H1 (cell line): ENCODE measurements at regions not wholly inside any gene's neighbourhood (a gene's known extent, or its start where the extent isn't known, plus 50 kb on each side); places are given as distances from the start of the nearest gene placed in this dataset.
"Not testable (repeated sequence)": the region's sequence is repeated elsewhere in the genome, so short reads cannot be mapped to it uniquely, and the experiment has no call there.

Experiments
- CTCF ChIA-PET: fragments of 300-600 bp; sonication (Branson Sonifier 250); formaldehyde crosslinking; loops from one replicate; lab custom pipeline; 2021; ENCODE audit not compliant: partially characterized antibody; lab: Charles Lee
- POLR2A ChIA-PET: fragments of 300-600 bp; sonication (Branson Sonifier 250); formaldehyde crosslinking; loops from one replicate; lab custom pipeline; 2021; ENCODE audit warnings: inconsistent platforms; ENCODE audit not compliant: partially characterized antibody; lab: Charles Lee
- DNase-seq, 2 experiments: peaks; one replicate each; pipeline versions ENCODE4 v3.0.0 to v3.0.0-alpha.2; 2010 to 2022; ENCODE audit warnings: low spot score in 2 of 2, low read depth in 1 of 2, mixed read lengths in 1 of 2
- FAIRE-seq: peaks from 2 replicates; lab custom pipeline; 2011; peaks lifted over from hg19 to GRCh38; lab: Jason Lieb, UNC
- H2AFZ ChIP-seq: 2 replicates; pipeline ENCODE4 v1.8.1; 2012; ENCODE audit warnings: low read length, inconsistent platforms
- H2AK5ac ChIP-seq: 2 replicates; pipeline ENCODE4 v1.6.1; 2013; ENCODE audit warnings: low read depth, low read length
- H2BK120ac ChIP-seq: replicated peaks from 2 replicates; pipeline ENCODE3; 2013; ENCODE audit warnings: low read depth, low read length, inconsistent platforms
- H2BK12ac ChIP-seq: 2 replicates; pipeline ENCODE4 v1.6.1; 2013; ENCODE audit warnings: low read depth, low read length
- H2BK15ac ChIP-seq: 2 replicates; pipeline ENCODE4 v1.6.1; 2013; ENCODE audit warnings: low read length
- H2BK20ac ChIP-seq: 2 replicates; pipeline ENCODE4 v1.6.1; 2013; ENCODE audit warnings: low read length
- H2BK5ac ChIP-seq: 2 replicates; pipeline ENCODE4 v1.6.1; 2013; ENCODE audit warnings: low read depth, low read length
- H3K14ac ChIP-seq: 2 replicates; pipeline ENCODE4 v1.6.1; 2013; ENCODE audit warnings: inconsistent platforms; ENCODE audit not compliant: insufficient read length
- H3K18ac ChIP-seq: 2 replicates; pipeline ENCODE4 v1.6.1; 2013; ENCODE audit warnings: low read length; ENCODE audit errors: extremely low read depth
- H3K23ac ChIP-seq: 2 replicates; pipeline ENCODE4 v1.6.1; 2013; ENCODE audit warnings: inconsistent platforms; ENCODE audit not compliant: insufficient read length
- H3K23me2 ChIP-seq: 2 replicates; pipeline ENCODE4 v1.6.1; 2013; ENCODE audit warnings: low read depth, low read length
- H3K27ac ChIP-seq: 2 replicates; pipeline ENCODE4 v1.6.1; 2011; ENCODE audit warnings: low read depth, low read length, inconsistent platforms
- H3K27me3 ChIP-seq, 4 experiments: replicated peaks in 1 of 4; 1 replicate in 1 of 4; 2 replicates in 3 of 4; pipeline versions ENCODE4 v1.6.1 to v1.8.1; 2011 to 2013; ENCODE audit warnings: low read length in 3 of 4, mild to moderate bottlenecking in 3 of 4, inconsistent platforms in 2 of 4, mixed read lengths in 2 of 4, moderate library complexity in 1 of 4; ENCODE audit not compliant: control insufficient read depth in 3 of 4, insufficient read depth in 3 of 4; ENCODE audit errors: extremely low read depth in 1 of 4
- H3K36me3 ChIP-seq, 4 experiments: 2 replicates each; pipeline versions ENCODE4 v1.6.1 to v1.8.1; 2011 to 2013; ENCODE audit warnings: mild to moderate bottlenecking in 4 of 4, low read length in 3 of 4, moderate library complexity in 2 of 4, control low read depth in 1 of 4, inconsistent platforms in 1 of 4; ENCODE audit not compliant: insufficient read depth in 4 of 4, control insufficient read depth in 2 of 4
- H3K4ac ChIP-seq: replicated peaks from 2 replicates; pipeline ENCODE3; 2013; ENCODE audit warnings: low read length, low read depth, mixed read lengths, inconsistent platforms; ENCODE audit not compliant: insufficient read length
- H3K4me1 ChIP-seq, 4 experiments: replicated peaks in 1 of 4; 1 replicate in 1 of 4; 2 replicates in 3 of 4; pipeline versions ENCODE4 v1.6.1 to v1.8.1; 2011 to 2013; ENCODE audit warnings: low read length in 3 of 4, inconsistent platforms in 2 of 4, mixed read lengths in 1 of 4; ENCODE audit not compliant: insufficient read depth in 4 of 4, control insufficient read depth in 3 of 4
- H3K4me2 ChIP-seq, 2 experiments: 2 replicates each; pipeline versions ENCODE4 v1.6.1 to v1.8.1; 2011 to 2013; ENCODE audit warnings: low read depth in 2 of 2, low read length in 2 of 2, control low read depth in 1 of 2, inconsistent platforms in 1 of 2, mild to moderate bottlenecking in 1 of 2; ENCODE audit not compliant: insufficient read depth in 1 of 2
- H3K4me3 ChIP-seq, 4 experiments: fragments of 200-600, 300-600 bp in 1 of 4; sonication (generic), shearing (Covaris generic), sonication (Bioruptor Twin) in 1 of 4; 2 replicates each; pipeline versions ENCODE4 v1.5.1 to v1.8.1; 2011 to 2016; ENCODE audit warnings: low read length in 4 of 4, low read depth in 3 of 4, control low read depth in 2 of 4, inconsistent platforms in 2 of 4, mild to moderate bottlenecking in 2 of 4, mixed read lengths in 1 of 4, moderate library complexity in 1 of 4; ENCODE audit not compliant: insufficient read depth in 2 of 4; ENCODE audit errors: extremely low read depth in 1 of 4
- H3K56ac ChIP-seq: replicated peaks from 2 replicates; pipeline ENCODE3; 2013; ENCODE audit warnings: low read depth, mild to moderate bottlenecking, mixed read lengths, low read length, inconsistent platforms; ENCODE audit not compliant: insufficient read length
- H3K79me1 ChIP-seq: 2 replicates; pipeline ENCODE4 v1.6.1; 2013; ENCODE audit warnings: low read depth, low read length, control low read depth
- H3K79me2 ChIP-seq, 2 experiments: 2 replicates each; pipeline versions ENCODE4 v1.6.1 to v1.8.1; 2012 to 2013; ENCODE audit warnings: low read length in 2 of 2, mild to moderate bottlenecking in 2 of 2, inconsistent platforms in 1 of 2; ENCODE audit not compliant: insufficient read depth in 2 of 2, control insufficient read depth in 1 of 2
- H3K9ac ChIP-seq, 4 experiments: replicated peaks in 1 of 4; 1 replicate in 1 of 4; 2 replicates in 3 of 4; pipeline versions ENCODE4 v1.6.1 to v1.8.1; 2011 to 2013; ENCODE audit warnings: low read depth in 3 of 4, low read length in 3 of 4, control low read depth in 2 of 4, mild to moderate bottlenecking in 2 of 4, moderate library complexity in 2 of 4, inconsistent platforms in 1 of 4; ENCODE audit errors: extremely low read depth in 1 of 4
- H3K9me3 ChIP-seq, 2 experiments: 2 replicates each; pipeline versions ENCODE4 v1.6.1 to v1.8.1; 2012 to 2013; ENCODE audit warnings: mild to moderate bottlenecking in 2 of 2, moderate library complexity in 2 of 2, control low read depth in 1 of 2, inconsistent platforms in 1 of 2, low read depth in 1 of 2, low read length in 1 of 2, mixed read lengths in 1 of 2; ENCODE audit not compliant: insufficient read depth in 2 of 2
- H4K20me1 ChIP-seq, 2 experiments: replicated peaks in 1 of 2; 2 replicates each; pipeline versions ENCODE3 to v1.8.1; 2011 to 2013; ENCODE audit warnings: inconsistent platforms in 2 of 2, low read length in 2 of 2, mild to moderate bottlenecking in 1 of 2; ENCODE audit not compliant: insufficient read depth in 2 of 2, control insufficient read depth in 1 of 2
- H4K5ac ChIP-seq: 2 replicates; pipeline ENCODE4 v1.6.1; 2013; ENCODE audit warnings: low read length, low read depth, mixed read lengths, inconsistent platforms; ENCODE audit not compliant: insufficient read length
- H4K8ac ChIP-seq: 2 replicates; pipeline ENCODE4 v1.8.0; 2013; ENCODE audit warnings: mild to moderate bottlenecking, moderate library complexity, low read length, inconsistent platforms; ENCODE audit not compliant: insufficient read depth; ENCODE audit errors: extremely low read depth
- H4K91ac ChIP-seq: replicated peaks from 2 replicates; pipeline ENCODE3; 2013; ENCODE audit warnings: low read length, mixed read lengths, inconsistent platforms; ENCODE audit not compliant: insufficient read length
- WGBS, 2 experiments: shearing (Covaris generic) in 1 of 2; methylation state at CpG; one replicate each; pipeline versions ENCODE4 v1.1.6 to v1.1.7; 2013 to 2015; ENCODE audit warnings: low lambda C conversion rate in 2 of 2, mixed read lengths in 2 of 2, inconsistent platforms in 1 of 2, low coverage in 1 of 2, missing lambda C conversion rate in 1 of 2; ENCODE audit not compliant: insufficient replicate concordance in 2 of 2, insufficient coverage in 1 of 2, insufficient read length in 1 of 2; ENCODE audit errors: extremely low coverage in 1 of 2, missing lambda C conversion rate in 1 of 2; 5-methylcytosine and 5-hydroxymethylcytosine counted together

DNA sequence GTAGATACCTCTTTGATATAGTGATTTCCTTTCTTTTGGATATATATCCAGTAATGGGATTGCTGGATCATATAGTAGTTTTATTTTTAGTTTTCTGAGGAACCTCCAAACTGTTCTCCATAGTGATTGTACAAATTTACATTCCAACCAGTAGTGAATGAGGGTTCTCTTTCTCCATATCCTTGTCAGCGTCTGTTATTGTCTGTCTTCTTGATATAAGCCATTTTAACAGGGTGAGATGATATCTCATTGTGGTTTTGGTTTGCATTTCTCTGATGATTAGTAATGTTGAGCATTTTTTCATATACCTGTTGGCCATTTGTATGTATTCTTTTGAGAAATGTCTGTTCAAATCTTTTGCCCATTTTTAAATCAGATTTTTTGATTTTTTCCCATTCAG lies 182.4 kb downstream of the COG6 start:
- H3K79me1 ChIP-seq, DNase-seq: not testable (repeated sequence)

More for the DNA sequence above, 182.4 kb downstream of the COG6 start:
- H4K5ac ChIP-seq, H3K9me3 ChIP-seq, POLR2A ChIA-PET, H2AFZ ChIP-seq, H2BK5ac ChIP-seq, H3K27me3 ChIP-seq, H3K56ac ChIP-seq, FAIRE-seq, H3K27ac ChIP-seq, H3K4ac ChIP-seq, H3K23me2 ChIP-seq, H3K23ac ChIP-seq, H2BK12ac ChIP-seq, H4K8ac ChIP-seq, H2BK120ac ChIP-seq, H2BK20ac ChIP-seq, H3K79me2 ChIP-seq, H3K18ac ChIP-seq, H3K9ac ChIP-seq, H3K4me2 ChIP-seq, H3K4me1 ChIP-seq, H3K36me3 ChIP-seq, H4K20me1 ChIP-seq, CTCF ChIA-PET, H2AK5ac ChIP-seq, H3K14ac ChIP-seq, H2BK15ac ChIP-seq, H3K4me3 ChIP-seq, H4K91ac ChIP-seq: not testable (repeated sequence)
- WGBS, 2 experiments, result 88% methylated on average over 1 of the region's 1 CpG; no CpG with 5 or more reads in 1 of the 2 experiments
